ENCODE measurements at regions not wholly inside any gene's neighbourhood (a gene's known extent, or its start where the extent isn't known, plus 50 kb on each side); places are given as distances from the start of the nearest gene placed in this dataset.
"Not testable (repeated sequence)": the region's sequence is repeated elsewhere in the genome, so short reads cannot be mapped to it uniquely, and the experiment has no call there.

DNA sequence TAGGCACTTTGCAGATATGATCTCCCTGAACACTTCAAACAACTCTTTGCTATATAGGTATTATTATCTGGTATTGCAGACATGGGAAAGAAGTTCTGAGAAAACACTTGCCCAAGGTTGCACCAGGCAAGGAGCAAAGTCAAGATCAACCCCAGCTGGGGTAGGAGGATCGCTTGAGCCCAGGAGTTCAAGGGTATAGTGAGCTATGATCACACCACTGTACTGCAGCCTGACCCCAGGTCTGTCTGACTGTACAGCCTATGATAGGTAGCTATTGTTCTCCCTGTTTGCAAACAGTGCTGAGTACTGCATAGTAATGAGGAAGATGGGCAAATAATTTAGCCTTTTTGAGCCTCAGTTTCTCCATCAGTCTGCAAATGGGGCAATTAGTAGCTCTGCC is 60.5 kb upstream of the GRK3 start:
- H3K4me1 Mint-ChIP-seq (ENCODE audit: low read depth); H3K27me3 Mint-ChIP-seq (ENCODE audit: low read depth); H3K4me3 Mint-ChIP-seq (ENCODE audit: low read depth); H3K9me3 Mint-ChIP-seq; H3K27ac Mint-ChIP-seq; DNase-seq (ENCODE audit: low spot score); intact Hi-C loops (cut with micrococcal nuclease): not testable (repeated sequence)
- peaks cover 11% of the 10 kb centered on the region for H3K36me3 Mint-ChIP-seq (ENCODE audit: low read depth)

DNA sequence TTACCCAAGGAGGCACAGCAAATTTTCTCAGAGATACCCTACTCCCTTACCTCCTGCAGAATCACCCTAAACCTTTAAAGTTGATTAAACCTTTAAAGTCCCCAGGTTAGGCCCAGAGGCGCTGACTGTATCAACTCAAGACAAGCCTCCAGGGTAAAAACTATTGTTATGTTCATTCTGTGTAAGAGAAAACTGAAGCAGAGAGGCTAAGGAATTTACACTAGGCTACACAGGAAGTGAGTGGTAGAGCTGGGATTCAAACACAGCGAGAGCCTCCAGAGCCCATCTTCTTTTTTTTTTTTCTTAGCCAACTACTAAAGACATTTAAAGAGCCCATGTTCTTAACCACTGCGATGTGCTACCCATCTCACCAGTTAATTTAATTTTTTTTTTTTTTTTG is 56.3 kb upstream of the GRK3 start:
- intact Hi-C loops (cut with micrococcal nuclease): no loop called here
- no peak for DNase-seq (ENCODE audit: low spot score)
- Mint-ChIP-seq H3K9me3 (no peaks in the 10 kb centered on the region), H3K27ac (no peak overlapping the region), H3K4me1 (ENCODE audit: low read depth) (no peaks in the 10 kb centered on the region), H3K36me3 (ENCODE audit: low read depth) (peaks cover 20% of the 10 kb centered on the region), H3K4me3 (ENCODE audit: low read depth) (no peak overlapping the region), H3K27me3 (ENCODE audit: low read depth) (no peaks in the 10 kb centered on the region)

DNA sequence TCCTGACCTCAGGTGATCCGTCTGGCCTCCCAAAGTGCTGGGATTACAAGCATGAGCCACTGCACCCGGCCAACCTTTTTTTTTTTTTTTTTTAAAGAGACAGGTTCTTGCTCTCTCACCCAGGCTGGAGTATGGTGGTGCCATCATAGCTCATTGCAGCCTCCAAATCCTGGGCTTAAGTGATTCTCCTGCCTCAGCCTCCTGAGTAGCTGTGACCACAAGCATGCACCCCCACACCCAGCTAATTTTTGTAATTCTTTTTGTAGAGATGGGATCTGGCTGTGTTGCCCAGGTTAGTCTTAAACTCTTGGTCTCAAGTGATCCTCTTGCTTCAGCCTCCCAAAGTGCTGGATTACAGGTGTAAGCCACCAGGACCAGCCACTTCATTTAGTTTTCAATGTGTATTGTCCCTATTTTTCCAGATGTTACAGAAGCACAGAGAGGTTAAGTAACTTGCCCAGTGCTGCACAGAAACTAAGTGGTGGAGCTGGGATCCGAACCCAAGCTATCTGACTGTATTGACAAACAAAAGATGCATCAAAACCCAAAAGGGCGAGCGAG is 55.6 kb upstream of the GRK3 start:
- H3K27ac Mint-ChIP-seq: no peak overlapping the region
- no peak for DNase-seq (ENCODE audit: low spot score)

DNA sequence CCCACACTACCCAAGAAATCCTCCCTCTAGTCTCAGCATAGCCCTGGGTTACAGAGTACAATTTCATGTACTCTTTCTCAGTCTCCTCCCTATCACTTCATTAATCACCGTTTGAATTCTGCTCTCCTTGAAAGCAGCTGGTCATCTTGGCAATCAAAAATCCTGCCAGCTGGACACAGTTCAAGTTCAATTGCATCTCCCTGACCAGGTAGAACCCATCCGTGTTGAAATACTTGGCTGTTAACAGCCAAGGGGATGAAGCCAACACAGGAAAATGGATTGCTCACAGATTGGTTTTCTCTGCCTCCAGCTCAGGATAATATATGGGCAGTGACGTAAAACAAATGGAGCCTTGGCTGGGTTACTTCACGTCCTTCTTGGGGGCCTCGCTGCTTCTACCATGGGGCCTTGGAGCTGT is 55.1 kb upstream of the GRK3 start:
- H3K27me3 Mint-ChIP-seq (ENCODE audit: low read depth): no peaks in the 10 kb centered on the region
- peaks cover 20% of the 10 kb centered on the region for H3K36me3 Mint-ChIP-seq (ENCODE audit: low read depth)
- intact Hi-C loops (cut with micrococcal nuclease): no loop called here

More for the DNA sequence above, 55.6 kb upstream of the GRK3 start:
- peaks cover 20% of the 10 kb centered on the region for H3K36me3 Mint-ChIP-seq (ENCODE audit: low read depth)
- no peak overlapping the region for H3K4me3 Mint-ChIP-seq (ENCODE audit: low read depth)
- H3K9me3 Mint-ChIP-seq: no peaks in the 10 kb centered on the region
- H3K27me3 Mint-ChIP-seq (ENCODE audit: low read depth): no peaks in the 10 kb centered on the region
- intact Hi-C loops (cut with micrococcal nuclease): no loop called here
- no peaks in the 10 kb centered on the region for H3K4me1 Mint-ChIP-seq (ENCODE audit: low read depth)

DNA sequence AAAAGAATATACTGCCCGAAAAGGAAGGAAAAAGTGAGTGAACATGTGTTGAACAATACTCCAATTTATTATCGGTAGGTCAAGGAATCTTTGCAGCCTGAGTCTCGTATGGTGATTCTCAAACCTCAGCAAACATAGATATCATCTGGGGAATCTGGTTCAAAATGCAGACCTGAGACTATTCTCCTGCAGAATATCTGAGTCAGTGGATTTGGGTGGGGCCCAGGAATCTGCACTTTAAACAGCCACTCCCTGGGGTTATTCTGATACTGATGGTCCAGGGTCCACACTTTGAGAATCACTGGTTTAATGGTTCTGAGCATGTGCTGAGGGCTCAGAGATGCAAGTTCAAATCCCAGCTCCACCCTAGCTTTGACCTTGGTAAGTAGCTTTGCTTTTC is 53.6 kb upstream of the GRK3 start:
- Mint-ChIP-seq H3K36me3 (ENCODE audit: low read depth) (peaks cover 20% of the 10 kb centered on the region), H3K9me3 (no peaks in the 10 kb centered on the region), H3K27me3 (ENCODE audit: low read depth) (peaks cover 2% of the 10 kb centered on the region), H3K4me3 (ENCODE audit: low read depth) (no peak overlapping the region), H3K4me1 (ENCODE audit: low read depth) (no peaks in the 10 kb centered on the region), H3K27ac (no peak overlapping the region)
- intact Hi-C loops (cut with micrococcal nuclease): no loop called here
- no peak for DNase-seq (ENCODE audit: low spot score)

More for the DNA sequence above, 55.1 kb upstream of the GRK3 start:
- H3K27ac Mint-ChIP-seq: no peak overlapping the region
- no peaks in the 10 kb centered on the region for H3K9me3 Mint-ChIP-seq
- no peak for DNase-seq (ENCODE audit: low spot score)
- H3K4me1 Mint-ChIP-seq (ENCODE audit: low read depth): no peaks in the 10 kb centered on the region
- H3K4me3 Mint-ChIP-seq (ENCODE audit: low read depth): no peak overlapping the region

DNA sequence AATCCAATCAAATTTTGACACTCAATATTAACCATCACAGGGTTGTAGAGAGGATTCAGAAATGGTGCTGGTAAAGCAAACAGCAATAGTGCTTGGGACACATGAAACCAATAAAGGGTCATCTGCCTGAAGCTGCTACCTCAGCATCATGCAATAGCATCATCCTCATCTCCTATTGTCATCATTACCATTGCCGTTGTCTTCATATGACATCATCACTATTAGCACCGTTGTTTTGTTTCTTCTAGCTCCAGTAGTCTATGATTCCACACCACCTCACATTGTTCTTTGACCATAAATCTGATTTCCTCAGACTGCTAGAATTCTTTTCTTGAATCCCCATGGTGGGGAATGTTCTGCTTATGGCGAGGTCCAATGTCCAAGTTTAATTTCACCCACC is 52.8 kb upstream of the GRK3 start:
- no peak overlapping the region for H3K4me3 Mint-ChIP-seq (ENCODE audit: low read depth)
- intact Hi-C loops (cut with micrococcal nuclease): no loop called here
- H3K36me3 Mint-ChIP-seq (ENCODE audit: low read depth): peaks cover 20% of the 10 kb centered on the region
- no peaks in the 10 kb centered on the region for H3K9me3 Mint-ChIP-seq
- H3K27ac Mint-ChIP-seq: no peak overlapping the region
- peaks cover 2% of the 10 kb centered on the region for H3K27me3 Mint-ChIP-seq (ENCODE audit: low read depth)
- H3K4me1 Mint-ChIP-seq (ENCODE audit: low read depth): no peaks in the 10 kb centered on the region
- DNase-seq (ENCODE audit: low spot score): no peak

DNA sequence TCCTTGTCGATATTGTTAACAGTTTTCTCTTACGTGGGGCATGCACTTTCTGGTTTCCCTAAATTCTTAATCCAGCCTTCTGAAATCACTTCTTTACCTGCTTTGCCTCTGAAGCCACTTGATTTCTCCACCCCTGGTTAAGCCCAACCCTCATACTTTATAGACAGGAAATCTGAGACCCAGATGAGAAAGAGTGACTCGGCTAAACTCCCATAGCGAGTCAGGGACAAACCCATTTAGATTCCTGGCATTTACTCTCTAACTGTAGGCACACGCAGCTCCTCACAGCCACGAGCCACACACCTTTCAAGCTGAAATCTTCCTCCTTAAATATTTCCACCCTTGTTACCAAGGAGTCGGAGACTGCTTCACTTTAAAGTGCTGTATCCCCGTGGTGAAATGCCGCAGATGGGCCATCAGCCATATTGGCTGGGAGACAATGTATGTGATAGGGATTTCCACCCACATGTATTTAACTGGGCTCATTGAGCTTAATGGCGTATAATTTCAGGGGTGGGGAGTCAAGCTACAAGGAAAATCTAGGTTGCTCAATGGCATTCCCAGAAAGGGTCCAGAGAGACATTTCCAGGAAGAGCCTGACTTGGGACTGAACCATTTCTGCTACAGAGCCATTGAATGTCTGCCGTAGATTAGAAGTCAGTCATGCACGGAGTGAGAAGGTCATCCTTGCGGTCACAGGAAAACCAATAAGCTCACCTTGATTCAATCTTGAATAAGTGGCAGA is 49.9 kb upstream of the GRK3 start:
- Mint-ChIP-seq H3K4me3 (ENCODE audit: low read depth) (no peak overlapping the region), H3K9me3 (no peaks in the 10 kb centered on the region), H3K36me3 (ENCODE audit: low read depth) (peaks cover 16% of the 10 kb centered on the region), H3K27me3 (ENCODE audit: low read depth) (peaks cover 2% of the 10 kb centered on the region), H3K27ac (no peak overlapping the region), H3K4me1 (ENCODE audit: low read depth) (no peaks in the 10 kb centered on the region)
- intact Hi-C loops (cut with micrococcal nuclease): no loop called here
- DNase-seq (ENCODE audit: low spot score): no peak
